HPDE6-E6E7 (cell line): ENCODE measurements at regions not wholly inside any gene's neighbourhood (a gene's known extent, or its start where the extent isn't known, plus 50 kb on each side); places are given as distances from the start of the nearest gene placed in this dataset.

ENCODE experiments used
- DNase-seq: peaks from one replicate; pipeline ENCODE4 v3.0.0; 2011; ENCODE audit warnings: missing footprints; ENCODE audit errors: extremely low spot score

GRCh38 chr3:5270666-5271371 lies 83.3 kb downstream of the EDEM1 start:
- no peak for DNase-seq

- no peak for DNase-seq
Observed at GRCh38 chr3:5271372-5271683, 83.8 kb downstream of the EDEM1 start.

GRCh38 chr3:5272387-5272786 lies 84.9 kb downstream of the EDEM1 start:
- no peak for DNase-seq

GRCh38 chr3:5274091-5274490 lies 86.6 kb downstream of the EDEM1 start:
- DNase-seq: no peak

GRCh38 chr3:5275529-5275928 lies 88.0 kb downstream of the EDEM1 start:
- no peak for DNase-seq

- no peak for DNase-seq
Observed at GRCh38 chr3:5276934-5277333, 89.4 kb downstream of the EDEM1 start.

GRCh38 chr3:5277612-5278236 lies 90.2 kb downstream of the EDEM1 start:
- DNase-seq: no peak

- DNase-seq: no peak
Observed at GRCh38 chr3:5278666-5279065, 91.2 kb downstream of the EDEM1 start.

- no peak for DNase-seq
Observed at GRCh38 chr3:5282703-5283102, 95.2 kb downstream of the EDEM1 start.

- DNase-seq: no peak
Observed at GRCh38 chr3:5285439-5285838, 97.9 kb downstream of the EDEM1 start.

GRCh38 chr3:5290915-5291314 lies 103.4 kb downstream of the EDEM1 start:
- DNase-seq: no peak

GRCh38 chr3:5292512-5292911 lies 105.0 kb downstream of the EDEM1 start:
- DNase-seq: no peak

- DNase-seq: no peak
Observed at GRCh38 chr3:5293207-5293606, 105.7 kb downstream of the EDEM1 start.

- no peak for DNase-seq
Observed at GRCh38 chr3:5294356-5294755, 106.8 kb downstream of the EDEM1 start.

- DNase-seq: no peak
Observed at GRCh38 chr3:5295191-5295690, 107.7 kb downstream of the EDEM1 start.

GRCh38 chr3:5296362-5296761 lies 108.9 kb downstream of the EDEM1 start:
- no peak for DNase-seq

GRCh38 chr3:5297895-5298294 lies 110.4 kb downstream of the EDEM1 start:
- no peak for DNase-seq

GRCh38 chr3:5298453-5298852 lies 110.9 kb downstream of the EDEM1 start:
- no peak for DNase-seq

- no peak for DNase-seq
Observed at GRCh38 chr3:5299161-5299560, 111.7 kb downstream of the EDEM1 start.

- no peak for DNase-seq
Observed at GRCh38 chr3:5300638-5301037, 113.1 kb downstream of the EDEM1 start.

- no peak for DNase-seq
Observed at GRCh38 chr3:5301651-5302297, 114.3 kb downstream of the EDEM1 start.

- DNase-seq: no peak
Observed at GRCh38 chr3:5302661-5303060, 115.2 kb downstream of the EDEM1 start.

- DNase-seq: no peak
Observed at GRCh38 chr3:5304188-5304587, 116.7 kb downstream of the EDEM1 start.
